NCI-H748 (cell line): ENCODE measurements at regions not wholly inside any gene's neighbourhood (a gene's known extent, or its start where the extent isn't known, plus 50 kb on each side); places are given as distances from the start of the nearest gene placed in this dataset.
"Not testable (repeated sequence)": the region's sequence is repeated elsewhere in the genome, so short reads cannot be mapped to it uniquely, and the experiment has no call there.

Experiments used
- DNase-seq: peaks from one replicate; lab custom pipeline; 2025; ENCODE audit not compliant: unreplicated experiment; lab: John Stamatoyannopoulos, UW

DNA sequence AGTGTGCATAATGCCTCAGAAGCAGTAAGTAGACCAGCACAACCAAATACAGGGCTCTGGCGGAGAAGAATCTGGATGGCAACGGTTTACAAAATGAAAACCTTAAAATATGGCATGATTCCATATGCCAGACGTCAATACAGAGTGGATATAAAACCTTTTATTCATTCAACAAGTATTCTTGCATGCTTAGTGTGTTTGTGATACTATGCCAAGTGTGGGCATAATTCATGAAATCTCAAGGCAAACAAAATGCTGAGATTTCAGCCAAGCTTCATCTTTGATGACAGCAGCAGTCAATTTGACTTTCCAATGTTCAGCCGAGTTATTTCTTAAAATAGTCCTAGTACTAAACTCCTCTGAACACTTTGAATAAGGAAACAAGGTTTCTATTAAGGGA, 119.4 kb downstream of the CD24 start:
- DNase-seq: no peak

DNA sequence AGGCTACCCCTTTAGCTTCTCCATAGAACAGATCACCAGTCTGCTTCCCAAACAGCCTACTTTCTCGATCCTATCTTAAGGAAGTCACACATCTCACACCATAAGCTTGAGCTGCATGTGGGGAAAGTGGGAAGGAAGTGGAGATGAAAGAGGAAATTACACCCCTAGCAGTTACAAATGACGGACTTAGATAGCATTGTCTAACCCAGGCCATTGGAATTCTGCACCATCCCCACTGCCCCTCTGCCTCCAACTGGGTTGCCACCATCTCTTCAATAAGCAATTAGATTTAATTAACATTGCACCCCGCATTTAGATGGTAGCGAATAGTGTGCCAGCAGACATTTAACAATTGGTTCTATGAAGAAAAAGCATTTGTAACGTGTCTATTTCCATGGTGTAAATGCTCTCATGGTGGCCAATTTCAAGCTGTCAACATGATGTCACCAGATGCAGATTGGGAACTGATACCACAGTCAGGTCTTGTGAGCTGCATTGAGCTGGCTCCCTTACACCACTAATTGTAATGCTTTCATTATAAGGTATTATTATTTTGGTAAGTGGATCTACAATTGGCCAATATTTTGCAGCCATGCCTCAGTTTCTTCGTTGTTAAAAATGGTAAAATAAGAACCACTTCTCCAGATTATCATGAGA, 124.7 kb downstream of the CD24 start:
- no peak for DNase-seq

DNA sequence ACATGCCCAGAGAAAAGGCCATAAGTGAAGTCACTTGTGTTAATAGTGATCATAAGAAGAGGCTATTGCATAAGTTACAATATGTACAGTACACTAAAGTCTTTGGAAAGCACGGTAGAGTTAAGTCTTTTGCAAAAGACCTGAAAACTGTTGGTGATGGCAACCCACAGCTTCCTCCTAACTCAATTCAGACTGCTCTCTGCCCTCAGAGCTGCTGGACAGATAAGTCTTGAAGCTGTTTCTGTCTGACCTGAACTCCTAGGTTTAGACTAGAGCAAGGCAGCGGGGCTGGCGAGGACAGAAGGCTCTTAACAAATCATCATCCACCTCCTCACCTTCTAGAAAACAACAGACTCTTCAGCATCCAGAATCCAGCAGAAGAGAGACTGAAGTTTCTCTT, 125.4 kb downstream of the CD24 start:
- no peak for DNase-seq

DNA sequence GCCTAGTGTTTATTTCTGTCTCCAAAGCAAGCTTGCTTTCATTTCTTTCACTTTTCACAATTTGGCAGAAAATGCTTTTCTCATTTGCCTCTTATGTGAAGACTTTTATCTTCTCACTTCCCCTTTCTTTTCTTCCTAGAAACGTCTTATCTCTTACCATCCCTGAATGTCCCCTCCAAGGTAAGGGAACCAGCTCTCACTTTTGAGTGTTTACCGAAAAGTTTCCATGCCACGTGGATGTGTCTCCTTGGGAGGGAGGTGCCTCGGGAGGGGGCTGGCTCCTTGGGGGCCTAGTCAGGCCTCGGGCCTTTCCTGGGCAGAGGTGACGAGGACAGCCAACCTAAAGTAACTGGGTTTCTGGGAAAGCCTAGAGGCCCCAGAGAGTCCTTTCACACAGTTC, 127.4 kb downstream of the CD24 start:
- DNase-seq: no peak

DNA sequence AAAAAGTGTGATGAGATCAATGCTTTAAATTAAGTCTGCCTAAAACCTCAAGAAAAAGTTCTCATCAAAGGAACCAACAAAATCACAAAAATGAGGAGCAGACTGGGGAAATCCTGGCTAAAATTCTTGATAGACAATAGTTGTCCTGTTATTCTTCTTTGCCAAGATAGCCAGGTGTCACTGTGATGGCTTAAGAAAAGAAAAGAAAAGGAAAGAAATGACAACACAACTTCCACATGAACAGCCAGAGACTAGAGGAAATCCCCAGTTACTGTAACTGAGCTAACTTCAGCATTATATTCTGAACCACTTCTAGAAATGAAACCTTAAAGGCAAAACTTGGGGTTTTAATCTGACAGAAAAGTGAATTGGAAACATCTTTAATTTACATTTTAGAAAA, 129.6 kb downstream of the CD24 start:
- no peak for DNase-seq

DNA sequence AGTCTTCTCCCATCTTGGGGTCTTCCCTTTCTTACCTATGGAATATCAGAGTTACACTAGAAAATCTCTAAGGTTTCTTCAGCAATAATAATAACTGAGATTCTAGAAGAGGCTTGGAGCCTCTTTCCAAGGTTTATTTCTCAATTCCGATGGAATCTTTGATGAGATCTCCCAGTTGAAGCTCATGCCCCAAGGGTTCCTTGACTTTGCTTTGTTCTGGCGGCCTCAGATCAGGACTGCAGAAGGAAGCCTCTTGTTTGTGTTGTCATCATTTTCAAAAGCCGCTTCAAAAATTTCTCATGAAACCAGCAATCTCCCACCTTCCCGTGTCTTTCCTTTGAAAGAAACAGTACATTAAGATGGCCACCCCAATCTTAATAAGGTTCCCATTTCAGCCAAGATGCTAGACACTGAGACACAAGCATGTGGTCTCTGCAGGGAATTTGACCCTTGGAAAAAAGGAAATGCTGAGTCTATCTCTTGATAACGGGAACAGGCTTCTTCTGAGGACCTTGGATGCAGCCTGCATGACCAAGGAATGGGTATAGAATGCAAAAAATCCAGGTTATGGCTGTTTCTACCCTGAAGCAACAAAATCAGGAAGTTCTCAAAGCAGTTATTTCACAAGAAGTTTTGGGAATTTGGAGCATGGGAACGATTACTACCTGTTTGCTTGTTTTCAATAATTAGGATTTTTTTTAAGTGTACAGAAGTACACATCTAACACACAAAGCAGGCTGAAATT, 141.6 kb downstream of the CD24 start:
- no peak for DNase-seq

DNA sequence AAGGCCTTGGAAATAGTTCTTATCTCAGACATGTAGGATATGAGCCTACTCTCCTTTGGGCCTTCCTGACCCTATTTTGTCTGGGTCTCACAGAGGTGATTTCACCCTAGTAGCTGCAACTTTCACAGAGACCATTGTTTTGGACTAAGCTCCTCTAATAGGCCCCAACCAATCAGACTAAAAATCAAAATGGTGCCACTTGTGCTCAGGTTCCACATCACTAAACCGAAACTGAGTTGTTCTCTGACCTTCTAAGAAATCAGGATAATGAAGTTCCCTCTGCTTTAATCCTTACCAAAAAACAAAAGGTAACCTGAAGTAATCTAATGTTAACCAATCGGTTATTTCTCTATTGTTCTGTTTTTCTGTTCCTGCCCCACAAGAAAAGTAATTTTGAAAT, 143.6 kb downstream of the CD24 start:
- no peak for DNase-seq

DNA sequence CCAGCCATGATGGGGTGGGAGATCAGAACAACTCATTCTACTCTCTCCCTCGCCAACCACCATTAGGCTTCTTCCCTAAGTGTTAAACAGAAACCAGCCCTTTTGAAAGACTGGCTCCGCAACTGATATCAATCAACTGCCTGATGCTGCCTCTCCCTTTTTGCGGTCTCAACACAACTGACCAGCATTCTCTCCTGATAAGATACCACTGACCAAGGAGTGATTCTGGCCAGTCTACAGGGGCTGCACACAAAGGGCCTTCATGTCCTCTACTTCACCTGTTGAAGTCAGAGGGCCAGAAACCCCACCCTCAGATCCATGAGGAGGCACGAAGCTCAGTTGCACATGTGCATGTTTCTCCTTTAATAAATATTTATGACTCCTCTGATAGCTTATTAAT, 145.1 kb downstream of the CD24 start:
- DNase-seq: no peak

DNA sequence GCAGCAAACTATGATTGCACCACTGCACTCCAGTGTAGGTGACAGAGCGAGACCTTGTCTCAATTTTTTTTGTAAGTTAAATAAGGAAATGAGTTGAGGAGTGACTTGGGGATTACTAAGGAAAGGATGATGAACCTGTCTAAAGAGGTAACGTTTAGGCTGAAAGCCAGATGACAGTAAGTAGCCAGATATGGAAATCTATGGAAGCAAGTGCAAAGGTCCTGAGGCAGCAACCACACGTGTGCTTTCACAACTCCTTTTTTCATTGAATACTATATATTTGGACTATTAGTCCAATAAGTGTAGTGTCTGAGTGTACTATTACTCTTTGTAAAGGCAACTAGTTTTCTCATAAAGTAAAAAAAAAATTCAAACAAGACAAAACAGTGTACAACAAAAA, 147.4 kb downstream of the CD24 start:
- no peak for DNase-seq

DNA sequence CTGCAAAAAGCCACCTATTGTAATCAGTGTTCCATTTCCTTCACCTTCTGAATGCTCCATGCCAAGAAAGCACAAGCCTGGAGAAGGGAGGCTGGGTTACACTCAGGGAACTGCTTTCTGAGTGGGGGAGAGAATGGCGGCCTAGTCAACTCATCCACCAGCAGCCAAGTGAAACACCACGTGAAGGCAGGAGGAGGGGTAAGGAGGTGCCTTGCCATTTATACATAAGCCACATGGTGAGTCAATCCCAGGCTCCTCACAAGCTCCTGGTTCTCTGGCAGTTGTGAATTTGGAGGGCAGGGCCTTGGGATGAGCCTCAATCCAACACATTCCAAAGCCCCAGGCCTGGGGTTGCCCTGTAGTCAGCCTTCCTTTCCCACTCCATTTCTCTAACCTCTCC, 149.4 kb downstream of the CD24 start:
- DNase-seq: no peak

DNA sequence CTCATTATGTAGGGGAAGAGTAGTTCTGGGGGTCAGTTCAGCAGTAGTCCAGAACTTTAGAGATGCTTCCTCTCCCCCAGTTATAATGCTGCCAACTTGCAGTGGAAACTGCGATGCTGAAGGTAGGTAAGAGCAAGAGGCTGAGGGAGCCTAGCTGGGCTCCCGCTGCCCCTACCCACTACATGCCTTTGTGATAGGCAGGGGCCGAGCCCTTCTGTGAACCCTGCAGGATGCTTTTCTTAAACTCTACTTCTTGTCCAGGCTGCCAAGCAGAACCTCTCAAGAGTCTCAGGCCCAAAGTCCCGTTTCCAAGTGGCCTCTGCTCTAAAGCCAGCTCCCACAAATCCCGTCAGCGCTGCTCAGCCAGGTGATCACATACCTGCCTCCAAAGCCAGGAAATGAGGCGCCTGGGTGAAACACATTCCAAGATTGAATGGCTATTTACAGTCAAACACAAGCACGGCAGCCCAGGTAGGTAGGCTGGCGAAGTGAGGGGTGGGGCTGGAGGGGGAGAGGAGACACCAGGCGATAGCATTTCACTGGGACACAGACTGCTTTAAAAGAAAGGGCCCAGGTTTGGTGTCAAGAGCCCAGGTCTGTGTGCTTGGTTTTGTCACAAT, 150.7 kb downstream of the CD24 start:
- peak; percentile 24 for DNase-seq

DNA sequence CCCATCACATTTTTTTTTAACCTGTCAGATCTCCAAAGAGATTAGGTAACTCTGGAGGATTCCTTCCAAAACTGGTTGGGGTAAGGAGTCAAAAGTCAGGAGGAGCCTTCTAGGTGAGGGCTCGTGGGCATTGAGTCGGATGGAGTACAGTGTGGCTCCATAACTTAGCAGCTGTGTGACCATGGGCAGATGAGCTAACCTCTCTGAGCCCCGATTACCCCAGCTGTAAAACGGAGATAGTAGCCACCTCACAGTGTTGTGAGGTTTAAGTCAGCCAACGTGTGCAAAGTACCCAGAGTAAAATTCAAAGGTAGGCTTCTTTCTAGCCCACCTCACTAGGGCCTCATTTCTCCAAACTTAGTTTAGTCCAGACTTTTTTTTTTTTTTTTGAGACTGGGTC, 151.5 kb downstream of the CD24 start:
- no peak for DNase-seq

DNA sequence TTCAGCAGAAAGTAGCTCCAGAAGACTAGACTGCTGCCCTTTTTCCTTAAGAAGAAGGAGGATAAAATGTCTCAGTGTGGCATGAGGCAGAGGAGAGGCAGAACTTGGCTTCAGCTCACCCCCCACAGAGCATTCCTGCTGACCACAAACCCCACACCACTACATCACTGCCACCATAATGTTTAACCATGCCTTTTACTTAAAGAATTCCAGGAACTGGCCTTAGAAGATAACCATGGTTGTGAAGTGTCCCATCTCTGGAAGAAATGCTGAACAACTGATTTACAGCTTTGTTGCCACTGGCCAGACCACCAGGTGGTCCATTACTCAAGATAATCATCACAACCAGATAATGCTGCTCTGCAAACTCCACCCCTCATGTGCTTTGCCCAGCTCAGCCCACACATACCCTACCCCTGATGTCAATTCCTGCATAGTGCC, 154.1 kb downstream of the CD24 start:
- DNase-seq: no peak

DNA sequence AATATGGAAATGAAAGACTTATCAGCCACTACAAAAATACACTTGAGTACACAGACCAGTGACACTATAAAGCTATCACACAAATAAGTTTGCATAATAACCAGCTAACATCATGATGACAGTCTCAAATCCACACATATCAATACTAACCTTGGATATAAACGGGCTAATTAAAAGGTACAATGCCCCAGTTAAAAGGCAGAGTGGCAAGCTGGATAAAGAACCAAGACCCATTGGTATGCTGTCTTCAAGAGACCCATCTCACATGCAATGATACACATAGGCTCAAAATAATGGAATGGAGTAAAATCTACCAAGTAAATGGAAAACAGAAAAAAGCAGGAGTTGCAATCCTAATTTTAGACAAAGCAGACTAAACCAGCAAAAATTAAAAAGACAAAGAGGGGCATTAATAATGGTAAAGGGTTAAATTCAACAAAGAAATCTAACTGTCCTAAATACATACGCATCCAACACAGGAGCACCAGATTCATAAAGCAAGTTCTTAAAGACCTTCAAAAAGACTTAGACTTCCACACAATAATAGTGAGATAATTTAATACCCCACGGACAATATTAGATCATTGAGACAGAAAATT, 163.3 kb downstream of the CD24 start:
- DNase-seq: no peak

DNA sequence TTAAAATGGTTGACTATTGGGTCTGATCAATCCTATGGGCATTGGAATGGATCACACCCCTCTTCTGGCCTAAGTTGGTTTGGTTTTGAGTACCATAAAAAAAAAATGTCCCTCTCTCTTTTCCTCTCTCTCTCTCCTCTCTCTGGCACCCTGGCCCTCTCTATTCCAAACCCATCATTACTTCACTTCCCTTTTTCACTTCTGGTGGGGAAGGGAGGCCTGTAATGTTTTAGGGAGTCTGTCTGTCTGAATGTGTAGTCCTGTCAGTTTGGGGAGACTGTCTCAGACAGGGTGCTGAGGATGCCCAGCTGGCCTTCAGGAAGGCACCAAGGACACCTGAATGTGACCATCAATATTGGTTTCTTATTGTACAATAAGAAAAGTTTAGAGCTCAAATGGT, 165.8 kb downstream of the CD24 start:
- no peak for DNase-seq

DNA sequence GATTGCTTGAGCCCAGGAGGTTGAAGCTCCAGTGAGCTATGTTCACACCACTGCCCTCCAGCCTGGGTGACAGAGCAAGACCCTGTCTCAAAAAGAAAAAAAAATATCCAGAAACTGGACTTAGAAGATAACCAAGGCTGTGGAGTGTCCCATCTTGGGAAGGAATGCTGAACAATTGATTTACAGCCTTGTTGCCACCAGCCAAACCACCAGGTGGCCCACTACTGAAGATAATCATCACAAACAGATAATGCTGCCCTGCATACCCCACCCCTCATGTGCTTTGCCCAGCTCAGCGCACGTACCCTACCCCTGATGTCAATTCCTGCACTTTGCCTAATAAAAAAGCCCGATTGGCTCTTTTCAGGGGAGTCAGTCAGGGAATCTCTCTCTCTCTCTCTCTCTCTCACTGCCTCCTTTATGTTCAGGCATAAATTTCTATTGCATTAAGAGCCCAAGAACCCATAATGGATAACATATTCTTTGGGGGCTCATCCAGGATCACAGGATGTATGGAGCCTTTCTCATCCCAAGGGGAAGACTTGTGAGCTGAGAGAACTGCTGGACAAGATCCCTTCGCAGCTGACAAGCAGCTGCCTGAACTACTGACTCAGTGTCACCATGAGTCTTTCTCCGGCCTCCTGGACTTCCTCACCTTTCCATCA, 166.4 kb downstream of the CD24 start:
- peak; percentile 8 for DNase-seq

DNA sequence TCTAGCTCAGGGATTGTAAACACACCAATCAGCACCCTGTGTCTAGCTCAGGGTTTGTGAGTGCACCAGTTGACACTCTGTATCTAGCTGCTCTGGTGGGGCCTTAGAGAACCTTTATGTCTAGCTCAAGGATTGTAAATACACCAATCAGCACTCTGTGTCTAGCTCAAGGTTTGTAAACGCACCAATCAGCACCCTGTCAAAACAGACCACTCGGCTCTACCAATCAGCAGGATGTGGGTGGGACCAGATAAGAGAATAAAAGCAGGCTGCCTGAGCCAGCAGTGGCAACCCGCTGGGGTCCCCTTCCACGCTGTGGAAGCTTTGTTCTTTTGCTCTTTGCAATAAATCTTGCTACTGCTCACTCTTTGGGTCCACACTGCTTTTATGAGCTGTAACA, 168.3 kb downstream of the CD24 start:
- not testable (repeated sequence) for DNase-seq

DNA sequence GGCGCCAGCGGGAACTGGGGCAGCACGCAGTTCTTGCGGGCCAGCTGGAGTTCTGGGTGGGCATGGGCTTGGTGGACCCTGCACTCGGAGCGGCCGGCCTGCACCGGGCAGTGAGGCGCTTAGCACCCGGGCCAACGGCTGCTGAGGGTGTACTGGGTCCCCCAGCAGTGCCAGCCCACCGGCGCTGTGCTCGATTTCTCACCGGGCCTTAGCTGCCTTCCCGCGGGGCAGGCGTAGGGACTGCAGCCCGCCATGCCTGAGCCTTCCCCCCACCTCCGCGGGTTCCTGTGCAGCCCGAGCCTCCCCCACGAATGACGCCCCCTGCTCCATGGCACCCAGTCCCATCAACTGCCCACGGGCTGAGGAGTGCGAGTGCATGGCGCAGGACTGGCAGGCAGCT, 168.8 kb downstream of the CD24 start:
- no peak for DNase-seq

DNA sequence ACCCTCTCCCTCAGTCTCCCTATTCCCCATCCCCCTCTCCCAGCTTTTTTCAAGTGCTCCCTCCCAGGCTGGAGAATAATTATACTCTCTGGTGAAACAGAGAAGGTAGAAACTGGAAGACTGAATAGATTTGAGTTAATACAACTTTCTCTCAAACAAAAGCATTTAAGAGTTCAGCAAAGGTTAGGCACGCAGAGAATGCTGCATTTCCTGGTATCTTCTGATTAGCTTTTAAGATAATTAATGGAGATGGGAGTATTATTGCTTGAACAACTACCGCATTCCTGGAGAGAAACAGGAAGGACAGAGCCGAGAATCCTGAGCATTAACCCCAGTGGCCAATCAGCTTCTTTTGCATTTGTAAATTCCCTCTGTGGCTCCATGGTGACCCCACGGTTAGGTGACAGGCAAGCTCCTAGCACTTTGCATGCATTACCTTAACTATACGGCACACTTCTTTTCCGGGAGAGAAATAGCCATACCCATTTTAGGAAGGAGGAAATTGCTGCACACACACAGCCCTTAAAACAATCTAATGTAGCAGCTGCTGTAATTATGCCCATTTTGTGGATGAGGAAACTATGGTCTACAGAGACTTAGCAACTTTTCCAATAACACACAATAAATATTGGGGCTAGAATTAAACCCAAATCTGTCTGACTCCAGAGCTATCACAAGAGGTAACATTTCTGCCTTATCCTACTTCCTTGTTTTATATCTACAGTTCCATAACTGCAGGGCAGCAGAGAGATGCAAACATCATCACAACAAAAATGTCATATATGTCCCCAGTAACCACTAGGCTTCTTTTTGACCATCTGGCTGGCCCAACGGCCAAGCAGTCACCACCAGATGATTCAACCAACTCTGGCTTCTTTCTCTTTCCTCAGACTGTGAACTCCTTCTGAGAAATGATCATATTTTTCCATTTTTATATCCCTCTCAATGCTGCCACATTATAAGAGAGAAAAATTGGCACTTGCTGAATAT, 169.9 kb downstream of the CD24 start:
- DNase-seq: no peak

DNA sequence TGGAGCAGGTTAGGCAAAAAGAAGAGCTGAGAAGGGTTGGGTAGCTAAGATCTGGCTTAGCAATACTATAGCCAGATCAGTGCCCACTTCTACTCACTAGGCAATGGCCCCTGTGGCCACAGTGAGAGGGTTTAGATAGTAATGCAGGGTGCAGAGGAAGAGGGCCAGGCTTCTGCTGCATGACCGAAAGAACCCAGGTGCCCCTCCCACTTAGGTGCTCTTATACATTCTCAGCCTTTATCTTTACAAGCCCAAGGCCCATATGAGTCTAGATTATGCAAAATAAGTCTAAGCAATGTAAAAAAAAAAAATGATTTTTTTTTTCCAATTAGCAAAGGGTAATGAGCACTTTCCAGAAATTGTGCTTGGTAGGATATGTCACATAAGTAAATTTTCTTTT, 171.3 kb downstream of the CD24 start:
- DNase-seq: no peak
